T-helper 17 cell (primary cell): ENCODE measurements at regions not wholly inside any gene's neighbourhood (a gene's known extent, or its start where the extent isn't known, plus 50 kb on each side); places are given as distances from the start of the nearest gene placed in this dataset.

ENCODE experiments used
- ATAC-seq: fragments of 150-1000 bp; cut with Tn5 transposase; 2 replicates; pipeline ENCODE4 v1.10.0; 2021; ENCODE audit warnings: mild to moderate bottlenecking, moderate library complexity
- DNase-seq, 3 donors: peaks; one replicate each; pipeline versions ENCODE4 v3.0.0 to v3.0.0-alpha.2; 2020 to 2021
- H3K9me3 ChIP-seq: one replicate; pipeline ENCODE4 v1.7.0; 2013; ENCODE audit warnings: low read length, mild to moderate bottlenecking; ENCODE audit not compliant: control insufficient read depth, poor library complexity, severe bottlenecking
- H3K27ac Mint-ChIP-seq: one replicate; pipeline ENCODE4 v1.8.0; 2022; ENCODE audit warnings: mild to moderate bottlenecking, moderate library complexity, mixed read lengths
- H3K27me3 Mint-ChIP-seq: one replicate; pipeline ENCODE4 v1.8.0; 2022; ENCODE audit warnings: mixed read lengths
- H3K36me3 Mint-ChIP-seq: one replicate; pipeline ENCODE4 v1.8.0; 2022; ENCODE audit warnings: low read depth, mixed read lengths
- H3K4me1 Mint-ChIP-seq: one replicate; pipeline ENCODE4 v1.8.0; 2022; ENCODE audit warnings: mild to moderate bottlenecking, mixed read lengths
- H3K4me3 Mint-ChIP-seq: one replicate; pipeline ENCODE4 v1.8.0; 2022; ENCODE audit warnings: mild to moderate bottlenecking, moderate library complexity, mixed read lengths

GRCh38 chr1:193549081-193549480 lies 362.7 kb upstream of the B3GALT2 start:
- no peaks in the 10 kb centered on the region for H3K9me3 ChIP-seq
- Mint-ChIP-seq H3K27me3 (no peaks in the 10 kb centered on the region), H3K4me1 (peaks cover 13% of the 10 kb centered on the region), H3K27ac (no peak overlapping the region), H3K4me3 (no peak overlapping the region), H3K36me3 (no peaks in the 10 kb centered on the region)
- ATAC-seq (no peak), DNase-seq (no peak)

- DNase-seq (no peak), ATAC-seq (no peak)
- H3K36me3 Mint-ChIP-seq: no peaks in the 10 kb centered on the region
- peaks cover 44% of the 10 kb centered on the region for H3K4me1 Mint-ChIP-seq
- peak overlapping the region; percentile 99 for H3K27ac Mint-ChIP-seq
- no peaks in the 10 kb centered on the region for H3K9me3 ChIP-seq
- H3K4me3 Mint-ChIP-seq: no peak overlapping the region
- H3K27me3 Mint-ChIP-seq: no peaks in the 10 kb centered on the region
Measured at GRCh38 chr1:193545171-193545570, 358.8 kb upstream of the B3GALT2 start.

GRCh38 chr1:193543259-193543658 lies 356.8 kb upstream of the B3GALT2 start:
- DNase-seq: no peak
- H3K4me3 Mint-ChIP-seq: peak overlapping the region; percentile 39
- ATAC-seq: no peak
- H3K27ac Mint-ChIP-seq: peak overlapping the region; percentile 99
- H3K9me3 ChIP-seq: no peaks in the 10 kb centered on the region
- no peaks in the 10 kb centered on the region for H3K36me3 Mint-ChIP-seq
- no peaks in the 10 kb centered on the region for H3K27me3 Mint-ChIP-seq
- peaks cover 57% of the 10 kb centered on the region for H3K4me1 Mint-ChIP-seq

GRCh38 chr1:193542690-193543089 lies 356.3 kb upstream of the B3GALT2 start:
- no peaks in the 10 kb centered on the region for H3K9me3 ChIP-seq
- peak overlapping the region; percentile 99 for H3K27ac Mint-ChIP-seq
- H3K27me3 Mint-ChIP-seq: no peaks in the 10 kb centered on the region
- peaks cover 60% of the 10 kb centered on the region for H3K4me1 Mint-ChIP-seq
- H3K36me3 Mint-ChIP-seq: no peaks in the 10 kb centered on the region
- DNase-seq (no peak), ATAC-seq (no peak)
- peak overlapping the region; percentile 81 for H3K4me3 Mint-ChIP-seq

GRCh38 chr1:193540511-193540910 lies 354.1 kb upstream of the B3GALT2 start:
- peaks cover 58% of the 10 kb centered on the region for H3K4me1 Mint-ChIP-seq
- H3K9me3 ChIP-seq: no peaks in the 10 kb centered on the region
- H3K27ac Mint-ChIP-seq: peak overlapping the region; percentile 99
- H3K4me3 Mint-ChIP-seq: peak overlapping the region; percentile 89
- H3K27me3 Mint-ChIP-seq: no peaks in the 10 kb centered on the region
- ATAC-seq: peak; percentile 46
- DNase-seq: no peak
- no peaks in the 10 kb centered on the region for H3K36me3 Mint-ChIP-seq

GRCh38 chr1:193539731-193540459 lies 353.5 kb upstream of the B3GALT2 start:
- Mint-ChIP-seq H3K27ac (peak overlapping the region; percentile 99), H3K4me1 (peaks cover 56% of the 10 kb centered on the region), H3K36me3 (no peaks in the 10 kb centered on the region), H3K4me3 (peak overlapping the region; percentile 89), H3K27me3 (no peaks in the 10 kb centered on the region)
- peak; percentile 47 for ATAC-seq
- no peaks in the 10 kb centered on the region for H3K9me3 ChIP-seq
- DNase-seq: peak in 1 of 3 donors; percentile 8

- Mint-ChIP-seq H3K27ac (peak overlapping the region; percentile 99), H3K4me3 (peak overlapping the region; percentile 65), H3K36me3 (no peaks in the 10 kb centered on the region), H3K27me3 (no peaks in the 10 kb centered on the region), H3K4me1 (peaks cover 51% of the 10 kb centered on the region)
- ATAC-seq (peak; percentile 37), DNase-seq (peak in 1 of 3 donors; percentile 6)
- peaks cover 3% of the 10 kb centered on the region for H3K9me3 ChIP-seq
Measured at GRCh38 chr1:193538680-193539079, 352.3 kb upstream of the B3GALT2 start.

GRCh38 chr1:193538003-193538354 lies 351.6 kb upstream of the B3GALT2 start:
- Mint-ChIP-seq H3K36me3 (no peaks in the 10 kb centered on the region), H3K4me1 (peaks cover 48% of the 10 kb centered on the region), H3K27ac (peak overlapping the region; percentile 99), H3K27me3 (no peaks in the 10 kb centered on the region), H3K4me3 (peak overlapping the region; percentile 78)
- ATAC-seq: no peak
- H3K9me3 ChIP-seq: peaks cover 3% of the 10 kb centered on the region
- DNase-seq: no peak

- Mint-ChIP-seq H3K27ac (peak overlapping the region; percentile 99), H3K4me1 (peaks cover 43% of the 10 kb centered on the region), H3K4me3 (peak overlapping the region; percentile 78), H3K36me3 (no peaks in the 10 kb centered on the region), H3K27me3 (no peaks in the 10 kb centered on the region)
- peak in 1 of 3 donors; percentile 30 for DNase-seq
- peak; percentile 76 for ATAC-seq
- peaks cover 3% of the 10 kb centered on the region for H3K9me3 ChIP-seq
Measured at GRCh38 chr1:193537266-193538002, 351.0 kb upstream of the B3GALT2 start.

- ATAC-seq (no peak), DNase-seq (no peak)
- Mint-ChIP-seq H3K27me3 (no peaks in the 10 kb centered on the region), H3K27ac (no peak overlapping the region), H3K36me3 (no peaks in the 10 kb centered on the region), H3K4me3 (no peak overlapping the region), H3K4me1 (peaks cover 13% of the 10 kb centered on the region)
- peaks cover 6% of the 10 kb centered on the region for H3K9me3 ChIP-seq
Measured at GRCh38 chr1:193533853-193534252, 347.4 kb upstream of the B3GALT2 start.

- no peak for DNase-seq
- Mint-ChIP-seq H3K4me3 (no peak overlapping the region), H3K27me3 (no peaks in the 10 kb centered on the region)
Measured at GRCh38 chr1:193525917-193526710, 339.7 kb upstream of the B3GALT2 start.

GRCh38 chr1:193525411-193525810 lies 339.0 kb upstream of the B3GALT2 start:
- no peaks in the 10 kb centered on the region for H3K9me3 ChIP-seq
- DNase-seq (no peak), ATAC-seq (no peak)
- H3K4me3 Mint-ChIP-seq: no peak overlapping the region
- H3K27me3 Mint-ChIP-seq: no peaks in the 10 kb centered on the region
- H3K36me3 Mint-ChIP-seq: no peaks in the 10 kb centered on the region
- H3K27ac Mint-ChIP-seq: peak overlapping the region; percentile 1
- H3K4me1 Mint-ChIP-seq: peaks cover 4% of the 10 kb centered on the region

More at GRCh38 chr1:193525917-193526710, 339.7 kb upstream of the B3GALT2 start:
- ATAC-seq: peak; percentile 72
- peak overlapping the region; percentile 1 for H3K27ac Mint-ChIP-seq
- no peaks in the 10 kb centered on the region for H3K36me3 Mint-ChIP-seq
- H3K4me1 Mint-ChIP-seq: peaks cover 4% of the 10 kb centered on the region
- no peaks in the 10 kb centered on the region for H3K9me3 ChIP-seq

- peaks cover 4% of the 10 kb centered on the region for H3K4me1 Mint-ChIP-seq
- no peak overlapping the region for H3K4me3 Mint-ChIP-seq
- H3K36me3 Mint-ChIP-seq: no peaks in the 10 kb centered on the region
- ATAC-seq (no peak), DNase-seq (no peak)
- H3K9me3 ChIP-seq: no peaks in the 10 kb centered on the region
- no peak overlapping the region for H3K27ac Mint-ChIP-seq
- no peaks in the 10 kb centered on the region for H3K27me3 Mint-ChIP-seq
Measured at GRCh38 chr1:193524616-193525015, 338.2 kb upstream of the B3GALT2 start.
